SK-N-SH treated with all-trans-retinoic acid at 6 μM for 48 hours (cell line): ENCODE measurements at regions not wholly inside any gene's neighbourhood (a gene's known extent, or its start where the extent isn't known, plus 50 kb on each side); places are given as distances from the start of the nearest gene placed in this dataset.

Experiments used
- CSDC2 ChIP-seq: fragments of 250-450 bp; sonication (Bioruptor Pico); IDR thresholded peaks from 2 replicates; pipeline ENCODE4 v1.5.0; 2020; ENCODE audit warnings: mild to moderate bottlenecking, moderate library complexity
- PPARA ChIP-seq: fragments of 250-450 bp; sonication (Bioruptor Pico); IDR thresholded peaks from 2 replicates; pipeline ENCODE4 v1.5.0; 2020; ENCODE audit warnings: mild to moderate bottlenecking, borderline replicate concordance
- RARB ChIP-seq: fragments of 250-450 bp; sonication (Bioruptor Pico); IDR thresholded peaks from 2 replicates; pipeline ENCODE4 v1.8.0; 2021; ENCODE audit warnings: mild to moderate bottlenecking, moderate library complexity
- ZC3H10 ChIP-seq: fragments of 250-450 bp; sonication (Bioruptor Pico); IDR thresholded peaks from 2 replicates; pipeline ENCODE4 v1.5.1; 2021; ENCODE audit warnings: mild to moderate bottlenecking, moderate library complexity
- ZFP30 ChIP-seq: fragments of 450-650 bp; formaldehyde crosslinking; IDR thresholded peaks from 2 replicates; pipeline ENCODE4 v1.5.0; 2022; ENCODE audit warnings: mild to moderate bottlenecking, moderate library complexity
- ZNF8 ChIP-seq: fragments of 450-650 bp; formaldehyde crosslinking; IDR thresholded peaks from 2 replicates; pipeline ENCODE4 v1.5.0; 2020; ENCODE audit warnings: mild to moderate bottlenecking, moderate library complexity
- TF ChIP-seq, protein P1 (sequence below): fragments of 250-450 bp; sonication (Bioruptor Pico); IDR thresholded peaks from 2 replicates; pipeline ENCODE4 v1.8.0; 2020; ENCODE audit warnings: mild to moderate bottlenecking, moderate library complexity, borderline replicate concordance
- TF ChIP-seq, protein P2 (sequence below): fragments of 250-450 bp; sonication (Bioruptor Pico); IDR thresholded peaks from 2 replicates; pipeline ENCODE4 v1.5.1; 2021; ENCODE audit warnings: mild to moderate bottlenecking, moderate library complexity

DNA sequence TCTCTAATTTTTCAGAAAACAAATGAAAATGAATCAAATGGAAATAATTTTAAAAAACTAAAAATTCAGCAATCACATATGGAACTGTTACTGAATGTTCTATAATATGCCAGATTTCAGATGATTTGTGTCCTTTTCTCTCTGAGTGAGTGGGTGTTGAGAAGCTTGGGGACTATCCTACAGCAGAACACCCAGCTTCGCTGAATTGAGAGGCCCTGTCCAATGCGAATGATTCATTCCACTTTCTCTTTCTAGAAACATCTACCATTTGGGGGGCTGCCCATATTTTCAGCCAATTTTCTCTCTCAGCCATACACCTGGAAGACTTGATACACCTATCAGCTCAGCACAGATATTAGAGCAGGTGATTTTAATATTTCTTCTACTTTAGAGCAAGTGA, 1666.7 kb downstream of the EFNB2 start:
- TF ChIP-seq ZC3H10 (no peak), RARB (CRISPR knock-in tag) (no peak), PPARA (CRISPR knock-in tag) (no peak), CSDC2 (no peak), ZNF8 (CRISPR knock-in tag) (no peak), ZFP30 (CRISPR knock-in tag) (no peak)
- TF ChIP-seq, protein P1, sequence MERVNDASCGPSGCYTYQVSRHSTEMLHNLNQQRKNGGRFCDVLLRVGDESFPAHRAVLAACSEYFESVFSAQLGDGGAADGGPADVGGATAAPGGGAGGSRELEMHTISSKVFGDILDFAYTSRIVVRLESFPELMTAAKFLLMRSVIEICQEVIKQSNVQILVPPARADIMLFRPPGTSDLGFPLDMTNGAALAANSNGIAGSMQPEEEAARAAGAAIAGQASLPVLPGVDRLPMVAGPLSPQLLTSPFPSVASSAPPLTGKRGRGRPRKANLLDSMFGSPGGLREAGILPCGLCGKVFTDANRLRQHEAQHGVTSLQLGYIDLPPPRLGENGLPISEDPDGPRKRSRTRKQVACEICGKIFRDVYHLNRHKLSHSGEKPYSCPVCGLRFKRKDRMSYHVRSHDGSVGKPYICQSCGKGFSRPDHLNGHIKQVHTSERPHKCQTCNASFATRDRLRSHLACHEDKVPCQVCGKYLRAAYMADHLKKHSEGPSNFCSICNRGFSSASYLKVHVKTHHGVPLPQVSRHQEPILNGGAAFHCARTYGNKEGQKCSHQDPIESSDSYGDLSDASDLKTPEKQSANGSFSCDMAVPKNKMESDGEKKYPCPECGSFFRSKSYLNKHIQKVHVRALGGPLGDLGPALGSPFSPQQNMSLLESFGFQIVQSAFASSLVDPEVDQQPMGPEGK, result no peak
- TF ChIP-seq, protein P2, sequence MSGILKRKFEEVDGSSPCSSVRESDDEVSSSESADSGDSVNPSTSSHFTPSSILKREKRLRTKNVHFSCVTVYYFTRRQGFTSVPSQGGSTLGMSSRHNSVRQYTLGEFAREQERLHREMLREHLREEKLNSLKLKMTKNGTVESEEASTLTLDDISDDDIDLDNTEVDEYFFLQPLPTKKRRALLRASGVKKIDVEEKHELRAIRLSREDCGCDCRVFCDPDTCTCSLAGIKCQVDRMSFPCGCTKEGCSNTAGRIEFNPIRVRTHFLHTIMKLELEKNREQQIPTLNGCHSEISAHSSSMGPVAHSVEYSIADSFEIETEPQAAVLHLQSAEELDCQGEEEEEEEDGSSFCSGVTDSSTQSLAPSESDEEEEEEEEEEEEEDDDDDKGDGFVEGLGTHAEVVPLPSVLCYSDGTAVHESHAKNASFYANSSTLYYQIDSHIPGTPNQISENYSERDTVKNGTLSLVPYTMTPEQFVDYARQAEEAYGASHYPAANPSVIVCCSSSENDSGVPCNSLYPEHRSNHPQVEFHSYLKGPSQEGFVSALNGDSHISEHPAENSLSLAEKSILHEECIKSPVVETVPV (CRISPR knock-in tag), result no peak
